ENCODE measurements at regions not wholly inside any gene's neighbourhood (a gene's known extent, or its start where the extent isn't known, plus 50 kb on each side); places are given as distances from the start of the nearest gene placed in this dataset.

DNA sequence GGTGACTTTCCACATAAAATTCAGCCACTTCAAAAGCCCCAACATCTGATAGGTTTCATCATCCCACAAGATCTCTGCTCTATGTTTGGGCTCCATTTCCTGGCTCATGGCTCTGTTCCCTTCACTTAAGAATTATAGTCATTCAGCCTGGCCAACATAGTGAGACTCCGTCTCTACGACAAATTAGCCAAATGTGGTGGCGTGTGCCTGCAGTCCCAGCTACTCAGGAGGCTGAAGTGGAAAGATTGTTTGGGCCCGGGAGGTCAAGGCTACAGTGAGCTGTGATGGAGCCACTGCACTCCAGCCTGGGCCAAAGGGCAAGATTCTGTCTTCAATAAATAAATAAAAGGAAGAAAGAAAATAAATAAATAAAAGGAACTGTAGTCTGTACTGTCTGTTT, 57.9 kb upstream of the CTSV start:
- DNase-seq, result no peak

DNA sequence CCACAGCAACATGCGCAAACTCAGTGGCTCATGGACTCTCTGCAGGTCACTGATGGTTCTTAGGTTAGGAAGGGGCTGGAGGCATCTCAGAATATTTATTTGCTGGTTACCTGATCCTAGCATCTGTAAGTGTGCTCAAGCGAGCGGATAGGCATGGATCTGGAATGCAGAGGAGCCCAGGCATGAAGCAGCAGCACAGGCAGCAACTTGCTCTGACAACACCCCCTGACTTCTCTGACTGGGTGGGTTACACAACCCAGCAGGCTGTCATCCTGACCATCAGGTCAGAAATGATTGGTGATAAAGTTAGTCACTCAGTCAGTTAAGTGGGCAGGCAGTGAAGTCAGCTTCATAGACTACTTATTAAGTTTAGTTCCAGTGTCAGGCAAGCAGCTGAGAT, 50.4 kb upstream of the CTSV start:
- peak; percentile 78 for DNase-seq

All from islet precursor cell (in vitro differentiated cells).